ENCODE measurements at regions not wholly inside any gene's neighbourhood (a gene's known extent, or its start where the extent isn't known, plus 50 kb on each side); places are given as distances from the start of the nearest gene placed in this dataset.
"Not testable (repeated sequence)": the region's sequence is repeated elsewhere in the genome, so short reads cannot be mapped to it uniquely, and the experiment has no call there.

GRCh38 chr5:164119806-164120447, 614.5 kb downstream of the MAT2B start:
- no peak for DNase-seq

GRCh38 chr5:164127527-164127926, 622.1 kb downstream of the MAT2B start:
- DNase-seq: no peak

- no peak for DNase-seq
These were observed 626.9 kb downstream of the MAT2B start for GRCh38 chr5:164132358-164132757.

- no peak for DNase-seq
These were observed 631.7 kb downstream of the MAT2B start for GRCh38 chr5:164137095-164137494.

- no peak for DNase-seq
These were observed 634.0 kb downstream of the MAT2B start for GRCh38 chr5:164139423-164139822.

DNA sequence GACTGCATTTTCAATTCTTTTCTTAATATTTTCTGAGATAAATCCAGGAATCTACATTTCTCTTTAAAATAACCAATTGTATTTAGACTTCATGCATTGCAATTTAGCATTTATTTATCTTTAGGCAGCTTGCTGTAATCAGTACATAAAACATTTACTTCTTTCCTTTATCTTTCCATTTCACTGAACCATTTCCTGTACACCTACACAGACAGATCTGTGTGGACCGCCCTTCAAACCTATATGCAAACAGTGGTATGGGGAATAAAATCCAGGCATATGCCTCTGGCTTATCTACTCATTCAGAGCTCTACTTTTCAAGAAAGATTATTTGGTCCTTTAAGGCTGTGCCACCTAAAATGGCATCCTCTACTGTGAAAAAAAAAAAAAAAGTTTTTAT, 640.0 kb downstream of the MAT2B start:
- DNase-seq: no peak

GRCh38 chr5:164146223-164146622, 640.8 kb downstream of the MAT2B start:
- no peak for DNase-seq

- no peak for DNase-seq
These were observed 642.9 kb downstream of the MAT2B start for GRCh38 chr5:164148292-164148691.

DNA sequence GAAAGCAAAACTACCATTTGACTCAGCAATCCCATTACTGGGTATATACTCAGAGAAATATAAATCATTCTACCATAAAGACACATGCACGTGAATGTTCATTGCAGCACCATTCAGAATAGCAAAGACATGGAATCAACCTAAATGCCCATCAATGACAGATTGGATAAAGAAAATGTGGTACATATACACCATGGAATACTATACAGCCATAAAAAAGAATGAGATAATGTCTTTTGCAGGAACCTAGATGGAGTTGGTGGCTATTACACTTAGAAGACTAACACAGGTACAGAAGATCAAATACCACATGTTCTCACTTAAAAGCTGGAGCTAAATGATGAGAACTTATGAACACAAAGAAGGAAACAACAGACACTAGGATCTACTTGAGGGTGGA, 647.1 kb downstream of the MAT2B start:
- DNase-seq: not testable (repeated sequence)

DNA sequence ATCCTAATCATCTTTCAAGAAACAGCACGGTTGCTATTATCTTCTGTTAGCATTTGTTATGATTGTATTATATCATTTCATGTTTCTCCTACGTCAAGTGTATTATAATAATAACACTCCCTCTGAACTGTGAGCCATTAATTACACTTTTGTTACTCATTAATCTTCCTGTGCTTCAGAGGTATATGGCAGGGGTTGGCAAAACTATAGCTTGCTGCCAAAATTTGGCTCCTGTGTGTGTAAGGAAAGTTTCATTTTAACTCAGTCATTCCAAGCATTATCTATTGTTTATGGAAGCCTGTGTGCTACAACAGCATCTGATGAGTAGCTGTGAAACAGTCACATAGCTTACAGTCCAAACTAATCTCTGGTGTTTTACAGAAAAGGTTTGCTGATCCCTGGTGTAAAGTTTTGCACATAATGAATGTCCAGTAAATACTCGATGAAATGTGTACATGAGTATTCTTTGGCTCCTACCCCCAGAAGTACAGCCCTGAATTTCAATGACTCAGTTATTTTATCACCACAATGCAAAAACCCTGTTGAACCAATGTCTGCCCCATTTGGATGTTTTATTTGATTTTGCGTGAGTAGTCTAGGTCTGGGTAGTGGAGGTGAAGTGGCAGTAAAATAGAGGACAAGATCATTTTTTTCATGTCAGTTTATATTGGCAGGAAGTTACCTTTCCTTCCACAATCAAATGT, 648.2 kb downstream of the MAT2B start:
- no peak for DNase-seq

DNA sequence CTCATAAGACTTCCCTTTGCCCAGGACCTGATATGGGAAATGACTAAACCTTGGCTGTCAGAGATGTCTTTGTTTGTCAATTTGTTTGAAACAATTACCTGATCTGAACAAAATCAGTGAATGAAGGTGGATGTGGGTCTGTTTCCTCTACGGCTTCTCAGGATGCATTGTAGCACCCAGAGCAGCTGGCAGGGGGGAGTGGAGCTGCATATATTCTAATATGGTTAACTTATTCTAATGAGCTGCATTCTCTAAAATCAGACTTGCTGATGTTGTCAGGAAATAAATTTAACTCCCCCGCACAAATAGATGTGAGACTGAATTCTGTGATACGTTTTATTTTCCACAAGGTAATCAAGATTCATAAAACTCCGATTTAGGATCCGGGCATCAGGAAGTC, 665.4 kb downstream of the MAT2B start:
- DNase-seq: no peak

DNA sequence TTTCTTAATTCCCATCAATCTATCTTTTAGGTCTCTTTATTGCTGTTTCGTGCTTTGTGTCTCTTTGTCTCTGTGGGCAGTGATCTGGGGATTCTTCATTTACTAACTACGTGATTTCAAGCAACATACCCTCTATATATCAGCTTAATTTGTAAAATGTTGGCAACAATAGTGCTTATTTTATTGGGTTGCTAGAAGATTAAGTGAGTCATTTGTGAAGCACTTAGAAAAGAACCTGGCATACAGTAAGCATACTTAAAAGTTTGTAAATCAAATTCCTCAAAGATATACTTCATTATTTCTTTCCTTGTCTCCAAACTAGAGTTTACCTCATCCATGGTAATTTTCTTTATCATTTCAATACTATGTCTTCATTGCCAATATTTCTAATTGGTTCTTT, 669.7 kb downstream of the MAT2B start:
- no peak for DNase-seq

DNA sequence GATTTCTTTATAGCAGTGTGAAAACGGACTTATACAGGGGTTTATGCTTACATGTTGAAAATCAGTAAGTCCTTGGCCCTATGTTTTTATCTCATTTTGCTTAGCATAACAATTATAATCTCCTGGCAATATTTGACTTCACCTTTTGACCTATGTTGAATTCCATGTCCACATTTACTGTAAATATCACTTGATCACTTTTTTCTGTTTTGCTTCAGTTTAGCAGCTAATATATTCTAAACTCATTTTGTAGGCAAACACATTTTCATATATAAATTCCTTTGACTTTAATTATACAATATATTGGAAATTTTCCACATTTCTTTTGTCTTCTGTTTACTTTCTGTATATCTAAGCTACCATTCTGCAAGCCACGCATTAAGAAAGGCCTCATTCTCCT, 674.0 kb downstream of the MAT2B start:
- DNase-seq: no peak

- DNase-seq: no peak
These were observed 676.2 kb downstream of the MAT2B start for GRCh38 chr5:164181604-164182003.

DNA sequence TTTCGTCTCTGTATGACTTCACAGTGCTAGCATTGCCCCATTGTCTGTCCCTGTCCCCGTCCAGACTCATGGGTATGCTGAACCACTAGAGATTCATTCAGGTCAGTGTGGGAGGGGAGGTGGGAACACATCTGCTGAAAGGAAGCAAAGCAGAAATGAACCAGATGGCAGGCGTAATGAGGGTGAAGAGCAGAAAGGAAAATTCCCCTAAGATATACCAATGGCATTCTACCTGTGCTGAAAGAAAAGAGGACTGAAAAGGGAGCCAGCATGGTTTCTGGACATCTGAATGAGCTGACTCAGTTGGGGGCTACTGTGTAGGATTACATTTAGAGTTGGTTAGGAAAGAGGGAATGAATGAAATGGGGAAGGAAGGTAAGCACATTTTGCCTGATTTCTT, 678.7 kb downstream of the MAT2B start:
- no peak for DNase-seq

- DNase-seq: no peak
These were observed 679.6 kb downstream of the MAT2B start for GRCh38 chr5:164185000-164185399.

DNA sequence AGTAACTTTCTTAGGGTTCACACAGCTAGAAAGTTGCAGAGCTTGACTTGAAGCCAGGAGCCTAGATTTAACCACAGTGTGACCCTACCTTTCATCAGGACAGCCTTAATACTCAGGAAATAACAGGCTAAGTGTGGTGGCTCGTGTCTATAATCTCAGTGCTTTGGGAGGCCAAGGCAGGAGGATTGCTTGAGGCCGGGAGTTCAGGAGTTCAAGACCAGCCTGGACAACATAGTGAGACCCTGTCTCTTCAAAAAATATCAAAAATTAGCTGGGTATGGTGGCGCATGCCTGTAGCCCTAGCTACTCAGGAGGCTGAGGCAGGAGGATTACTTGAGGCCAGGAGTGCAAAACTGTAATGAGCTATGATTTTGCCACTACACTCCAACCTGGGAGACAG, 681.1 kb downstream of the MAT2B start:
- no peak for DNase-seq

DNA sequence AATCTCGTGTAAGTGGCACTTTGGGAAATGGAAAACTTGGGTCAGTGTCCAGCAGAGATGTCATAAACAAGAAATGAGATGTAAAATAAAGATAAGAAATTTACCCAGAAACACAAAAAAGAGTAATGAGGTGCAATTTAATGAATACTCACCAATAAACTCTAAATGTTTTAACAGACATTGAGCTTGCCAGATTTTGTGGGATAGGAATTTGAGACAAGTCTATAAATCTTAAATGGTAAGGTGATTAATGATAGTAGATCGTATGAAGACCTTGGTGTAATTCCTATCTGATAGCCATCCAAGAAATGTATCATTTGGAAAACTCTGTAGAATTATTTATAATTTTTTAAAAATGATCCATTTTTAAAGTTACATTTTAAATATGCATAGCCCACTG, 682.4 kb downstream of the MAT2B start:
- no peak for DNase-seq

DNA sequence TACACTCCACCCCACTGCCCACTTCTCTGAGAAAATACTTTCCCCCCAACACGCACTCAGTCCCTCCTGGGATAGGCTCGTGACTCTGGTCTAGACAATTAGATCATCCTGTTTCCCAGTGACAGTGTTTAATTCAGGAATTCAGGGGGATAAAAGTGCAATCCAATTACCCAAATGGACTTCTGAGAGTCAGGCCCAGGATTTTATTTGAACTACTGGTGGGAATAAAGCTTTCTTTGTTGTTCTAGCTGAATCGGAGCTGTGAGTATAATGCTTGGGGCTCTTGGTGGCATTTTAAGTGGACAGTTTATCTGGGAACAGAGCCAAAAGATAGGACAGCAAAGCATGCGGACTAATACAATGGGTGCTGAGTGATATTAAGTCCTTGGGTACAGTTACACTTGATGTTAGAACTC, 683.3 kb downstream of the MAT2B start:
- peak; percentile 10 for DNase-seq

DNA sequence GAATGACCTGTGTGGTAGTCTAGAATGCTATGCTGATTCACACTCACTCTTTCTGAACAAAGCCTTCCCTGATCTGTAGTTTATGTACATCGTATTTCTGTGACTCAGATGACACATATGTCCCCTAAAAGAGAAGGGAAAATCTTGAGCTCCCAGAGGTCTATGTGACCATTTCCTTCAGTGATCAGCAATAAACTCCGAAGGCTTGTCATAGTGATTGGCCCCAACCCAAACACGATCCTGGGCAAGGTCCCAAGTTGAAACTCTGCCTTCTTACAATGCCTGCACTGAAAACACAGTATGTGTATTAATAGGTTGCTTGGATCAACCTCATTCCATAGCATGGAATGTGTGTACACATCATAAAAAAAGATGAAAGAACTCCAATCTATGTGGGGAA, 685.8 kb downstream of the MAT2B start:
- DNase-seq: peak; percentile 66

DNA sequence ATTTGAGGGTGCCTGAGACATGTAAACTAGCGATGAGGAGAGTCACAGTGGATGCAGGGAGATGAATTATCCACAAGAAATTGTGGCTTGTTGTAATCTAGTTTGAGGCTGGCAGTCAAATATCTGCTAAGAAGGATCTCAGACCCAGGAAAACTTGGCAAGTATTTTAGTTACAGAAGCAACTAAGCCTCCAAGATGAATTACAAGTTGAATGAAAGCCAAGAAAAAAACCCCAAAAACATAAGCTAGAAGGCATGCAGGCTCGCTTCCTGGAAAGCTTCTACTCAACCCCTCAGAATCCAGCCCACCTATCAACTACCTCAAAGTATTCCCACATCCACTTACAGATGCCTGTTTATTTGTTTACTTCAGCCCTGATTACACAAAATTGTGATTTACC, 696.9 kb downstream of the MAT2B start:
- peak; percentile 68 for DNase-seq

- DNase-seq: no peak
These were observed 698.3 kb downstream of the MAT2B start for GRCh38 chr5:164203581-164204225.

DNA sequence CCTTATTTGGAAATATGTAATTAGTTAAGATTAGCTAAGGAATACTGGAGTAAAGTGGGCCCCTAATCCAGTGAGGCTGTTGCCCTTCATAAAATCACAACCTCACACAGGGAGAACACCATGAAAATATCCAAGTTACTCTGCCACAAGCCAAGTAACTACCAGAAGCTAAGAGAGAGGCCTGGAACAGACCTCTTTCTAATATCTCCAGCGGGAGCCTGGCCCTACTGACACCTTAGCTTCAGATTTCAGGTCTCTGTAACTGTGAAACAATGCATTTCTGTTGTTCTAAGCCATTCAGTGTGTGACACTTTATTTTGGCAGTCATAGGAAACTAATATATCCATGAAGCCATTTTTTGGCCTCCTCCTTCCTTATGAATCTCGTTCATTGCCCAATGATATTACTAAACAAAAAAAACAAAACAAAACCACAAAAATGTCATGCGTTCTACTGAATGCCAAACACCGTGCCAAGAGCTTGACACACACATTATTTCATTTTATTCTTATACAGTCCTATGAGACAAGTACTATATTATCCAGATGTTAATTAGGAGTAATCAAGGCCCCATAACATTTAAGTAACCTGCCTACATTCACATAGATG, 699.0 kb downstream of the MAT2B start:
- DNase-seq: peak; percentile 16
